HCT116 (cell line): ENCODE measurements at regions not wholly inside any gene's neighbourhood (a gene's known extent, or its start where the extent isn't known, plus 50 kb on each side); places are given as distances from the start of the nearest gene placed in this dataset.

Source experiments
- POLR2AphosphoS5 ChIP-seq: IDR thresholded peaks from 2 replicates; pipeline ENCODE4 v1.6.1; 2011; ENCODE audit warnings: mild to moderate bottlenecking, low read depth, low read length, moderate library complexity
- SRF ChIP-seq: IDR thresholded peaks from 2 replicates; pipeline ENCODE4 v1.6.1; 2012; ENCODE audit warnings: low read depth

GRCh38 chr3:194836661-194837060, 151.0 kb downstream of the FAM43A start:
- no peak for TF ChIP-seq POLR2AphosphoS5
- no peak for TF ChIP-seq SRF
